B cell (primary cell): ENCODE measurements at regions not wholly inside any gene's neighbourhood (a gene's known extent, or its start where the extent isn't known, plus 50 kb on each side); places are given as distances from the start of the nearest gene placed in this dataset.

ENCODE experiments used
- ATAC-seq: fragments of 200-7000 bp; cut with Tn5 transposase; one replicate; pipeline ENCODE4 v1.10.0; 2021; ENCODE audit warnings: low read depth, mild to moderate bottlenecking, moderate number of reproducible peaks, moderate library complexity
- CTCF ChIA-PET: fragments of 350-600 bp; sonication (Branson Sonifier 250); formaldehyde crosslinking; loops from one replicate; lab custom pipeline; 2021; ENCODE audit warnings: antibody characterized with exemption, inconsistent platforms; lab: Charles Lee
- POLR2A ChIA-PET: fragments of 350-600 bp; sonication (Branson Sonifier 250); formaldehyde crosslinking; loops from one replicate; lab custom pipeline; 2021; ENCODE audit warnings: antibody characterized with exemption; lab: Charles Lee
- DNase-seq: peaks from one replicate; pipeline ENCODE4 v3.0.0; 2013
- H2AFZ ChIP-seq: 2 replicates; pipeline ENCODE4 v1.6.1; 2012; ENCODE audit warnings: mild to moderate bottlenecking, low read depth, low read length; ENCODE audit not compliant: insufficient read depth, poor library complexity, severe bottlenecking
- H3K27ac ChIP-seq, 2 donors: 1 replicate in 1 of 2; 2 replicates in 1 of 2; pipeline ENCODE4 v1.5.1; 2012 to 2013; ENCODE audit warnings: low read length in 2 of 2, mild to moderate bottlenecking in 2 of 2, moderate library complexity in 1 of 2
- H3K27me3 ChIP-seq, 4 experiments: fragments of 200-600 bp in 1 of 4; sonication (generic) in 1 of 4; replicated peaks in 1 of 4; 1 replicate in 2 of 4; 2 replicates in 2 of 4; pipeline versions ENCODE4 v1.6.1 to v1.7.0; 2013 to 2016; ENCODE audit warnings: low read length in 3 of 4, mild to moderate bottlenecking in 2 of 4, mixed read lengths in 1 of 4, moderate library complexity in 1 of 4; ENCODE audit not compliant: insufficient read depth in 4 of 4, control insufficient read depth in 3 of 4; ENCODE audit errors: control extremely low read depth in 1 of 4
- H3K36me3 ChIP-seq, 2 experiments: replicated peaks in 1 of 2; 1 replicate in 1 of 2; 2 replicates in 1 of 2; pipeline versions ENCODE4 v1.6.1 to v1.7.1; 2013; ENCODE audit warnings: low read length in 1 of 2; ENCODE audit not compliant: insufficient read depth in 2 of 2, control insufficient read depth in 1 of 2; ENCODE audit errors: control extremely low read depth in 1 of 2, extremely low read depth in 1 of 2
- H3K4me1 ChIP-seq, 2 donors: fragments of 200-600 bp in 1 of 2; sonication (generic) in 1 of 2; 1 replicate in 1 of 2; 2 replicates in 1 of 2; pipeline versions ENCODE4 v1.5.1 to v1.6.1; 2013 to 2017; ENCODE audit warnings: low read length in 2 of 2; ENCODE audit not compliant: control insufficient read depth in 2 of 2, insufficient read depth in 2 of 2
- H3K4me2 ChIP-seq: replicated peaks from 2 replicates; pipeline ENCODE3; 2012; ENCODE audit warnings: mild to moderate bottlenecking, low read depth, low read length; ENCODE audit not compliant: poor library complexity, severe bottlenecking
- H3K4me3 ChIP-seq, 5 experiments: fragments of 200-600 bp in 1 of 5; sonication (generic) in 1 of 5; 1 replicate in 3 of 5; 2 replicates in 2 of 5; pipeline versions ENCODE4 v1.5.1 to v1.7.0; 2011 to 2016; ENCODE audit warnings: low read length in 4 of 5, mild to moderate bottlenecking in 4 of 5, low read depth in 2 of 5, control low read depth in 1 of 5, moderate library complexity in 1 of 5; ENCODE audit not compliant: insufficient read depth in 1 of 5; ENCODE audit errors: control extremely low read depth in 1 of 5, extremely low read depth in 1 of 5
- H3K79me2 ChIP-seq: fragments of 200-600 bp; sonication (generic); one replicate; pipeline ENCODE4 v1.6.0; 2016; ENCODE audit warnings: low read length; ENCODE audit not compliant: control insufficient read depth, insufficient read depth
- H3K9ac ChIP-seq: fragments of 200-600 bp; sonication (generic); 2 replicates; pipeline ENCODE4 v1.6.1; 2017; ENCODE audit warnings: mild to moderate bottlenecking, low read length, moderate library complexity
- H3K9me3 ChIP-seq, 3 donors: one replicate each; pipeline versions ENCODE4 v1.6.1 to v1.7.1; 2013; ENCODE audit warnings: low read length in 2 of 3; ENCODE audit not compliant: control insufficient read depth in 2 of 3, insufficient read depth in 1 of 3; ENCODE audit errors: control extremely low read depth in 1 of 3
- H4K20me1 ChIP-seq: 2 replicates; pipeline ENCODE4 v1.6.0; 2012; ENCODE audit warnings: mild to moderate bottlenecking, low read length; ENCODE audit not compliant: insufficient read depth, control insufficient read depth, poor library complexity, severe bottlenecking
- H3K27ac Mint-ChIP-seq: one replicate; pipeline ENCODE4 v1.8.0; 2021; ENCODE audit warnings: mixed read lengths
- H3K27me3 Mint-ChIP-seq: one replicate; pipeline ENCODE4 v1.8.0; 2021; ENCODE audit warnings: mixed read lengths
- H3K4me1 Mint-ChIP-seq: one replicate; pipeline ENCODE4 v1.8.0; 2021; ENCODE audit warnings: mixed read lengths
- H3K4me3 Mint-ChIP-seq: one replicate; pipeline ENCODE4 v1.8.0; 2021; ENCODE audit warnings: mixed read lengths
- H3K9me3 Mint-ChIP-seq: one replicate; pipeline ENCODE4 v1.8.0; 2022; ENCODE audit warnings: mixed read lengths; ENCODE audit not compliant: insufficient read depth
- EZH2 ChIP-seq: IDR thresholded peaks from 2 replicates; pipeline ENCODE4 v1.6.1; 2012; ENCODE audit warnings: borderline replicate concordance, low read depth, mild to moderate bottlenecking, moderate library complexity, low read length; ENCODE audit not compliant: insufficient read depth, poor library complexity, severe bottlenecking
- WGBS: methylation state at CpG from one replicate; pipeline ENCODE4 v1.1.5; 2013; ENCODE audit warnings: missing lambda C conversion rate; ENCODE audit not compliant: insufficient coverage; 5-methylcytosine and 5-hydroxymethylcytosine counted together
- intact Hi-C: fragments of 100-400 bp; cut with micrococcal nuclease; formaldehyde crosslinking; loops from one replicate; pipeline ENCODE4 v1.10.0; 2022
- TF ChIP-seq, protein P1 (sequence below): fragments of 200-600 bp; IDR thresholded peaks from one replicate; pipeline ENCODE4 v1.8.0; 2022; ENCODE audit warnings: antibody characterized with exemption, mild to moderate bottlenecking

DNA sequence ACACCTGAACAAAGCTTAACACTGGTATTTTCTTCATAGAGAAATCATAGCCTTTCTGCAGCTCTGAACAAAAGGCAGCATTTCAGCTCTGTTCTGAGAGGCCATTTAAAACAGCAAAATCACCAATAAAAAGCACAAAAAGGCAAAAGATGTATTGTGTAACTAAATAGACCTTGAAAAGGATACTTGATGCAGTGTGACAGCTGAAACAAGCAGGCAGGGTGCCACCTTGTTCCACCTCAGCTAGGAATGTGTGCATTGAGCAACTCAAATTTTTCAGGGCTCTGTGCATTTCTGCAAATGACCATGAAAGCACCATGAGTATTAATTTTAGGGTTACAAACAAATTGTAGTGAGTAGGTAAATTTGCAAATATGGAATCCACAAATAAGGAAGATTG is 65.8 kb downstream of the RHOU start:
- intact Hi-C loops = no loop called here
- no peaks in the 10 kb centered on the region for H3K9me3 Mint-ChIP-seq
- no peak overlapping the region for H3K27ac ChIP-seq
- H3K27ac Mint-ChIP-seq = no peak overlapping the region
- no peak for ATAC-seq
- H3K79me2 ChIP-seq = no peaks in the 10 kb centered on the region
- H2AFZ ChIP-seq = no peak overlapping the region
- no peak overlapping the region for H3K4me3 ChIP-seq
- H3K4me1 ChIP-seq = no peaks in the 10 kb centered on the region
- ChIA-PET POLR2A (no interaction called here), CTCF (no interaction called here)
- H3K27me3 Mint-ChIP-seq = peaks cover 4% of the 10 kb centered on the region
- no peaks in the 10 kb centered on the region for H4K20me1 ChIP-seq
- no peaks in the 10 kb centered on the region for H3K36me3 ChIP-seq
- DNase-seq = no peak
- TF ChIP-seq, protein P1, sequence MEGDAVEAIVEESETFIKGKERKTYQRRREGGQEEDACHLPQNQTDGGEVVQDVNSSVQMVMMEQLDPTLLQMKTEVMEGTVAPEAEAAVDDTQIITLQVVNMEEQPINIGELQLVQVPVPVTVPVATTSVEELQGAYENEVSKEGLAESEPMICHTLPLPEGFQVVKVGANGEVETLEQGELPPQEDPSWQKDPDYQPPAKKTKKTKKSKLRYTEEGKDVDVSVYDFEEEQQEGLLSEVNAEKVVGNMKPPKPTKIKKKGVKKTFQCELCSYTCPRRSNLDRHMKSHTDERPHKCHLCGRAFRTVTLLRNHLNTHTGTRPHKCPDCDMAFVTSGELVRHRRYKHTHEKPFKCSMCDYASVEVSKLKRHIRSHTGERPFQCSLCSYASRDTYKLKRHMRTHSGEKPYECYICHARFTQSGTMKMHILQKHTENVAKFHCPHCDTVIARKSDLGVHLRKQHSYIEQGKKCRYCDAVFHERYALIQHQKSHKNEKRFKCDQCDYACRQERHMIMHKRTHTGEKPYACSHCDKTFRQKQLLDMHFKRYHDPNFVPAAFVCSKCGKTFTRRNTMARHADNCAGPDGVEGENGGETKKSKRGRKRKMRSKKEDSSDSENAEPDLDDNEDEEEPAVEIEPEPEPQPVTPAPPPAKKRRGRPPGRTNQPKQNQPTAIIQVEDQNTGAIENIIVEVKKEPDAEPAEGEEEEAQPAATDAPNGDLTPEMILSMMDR = no peak
- no peak for TF ChIP-seq EZH2
- no peaks in the 10 kb centered on the region for H3K27me3 ChIP-seq
- H3K4me1 Mint-ChIP-seq = no peaks in the 10 kb centered on the region
- no peak overlapping the region for H3K9ac ChIP-seq
- H3K4me2 ChIP-seq = no peak overlapping the region
- H3K9me3 ChIP-seq = peaks cover 0 to 3% (median 0%) of the 10 kb centered on the region in 3 donors
- no peak overlapping the region for H3K4me3 Mint-ChIP-seq

- intact Hi-C loops = no loop called here
- POLR2A ChIA-PET = no interaction called here
- H3K9ac ChIP-seq = no peak overlapping the region
- no peak overlapping the region for H3K27ac ChIP-seq
- ATAC-seq (no peak), DNase-seq (no peak)
- no peaks in the 10 kb centered on the region for H4K20me1 ChIP-seq
- Mint-ChIP-seq H3K9me3 (no peaks in the 10 kb centered on the region), H3K27me3 (peaks cover 4% of the 10 kb centered on the region), H3K27ac (no peak overlapping the region), H3K4me3 (no peak overlapping the region), H3K4me1 (no peaks in the 10 kb centered on the region)
- CTCF ChIA-PET = no interaction called here
- no peaks in the 10 kb centered on the region for H3K36me3 ChIP-seq
- H2AFZ ChIP-seq = no peak overlapping the region
- peaks cover 0 to 3% (median 0%) of the 10 kb centered on the region in 3 donors for H3K9me3 ChIP-seq
- no peak overlapping the region for H3K4me3 ChIP-seq
- no peak overlapping the region for H3K4me2 ChIP-seq
- H3K27me3 ChIP-seq = peaks cover 0 to 3% (median 0%) of the 10 kb centered on the region in 4 experiments
- no peaks in the 10 kb centered on the region for H3K4me1 ChIP-seq
- WGBS = 96% methylated on average over 9 of the region's 11 CpGs
- no peaks in the 10 kb centered on the region for H3K79me2 ChIP-seq
- TF ChIP-seq, protein P1 = no peak
- no peak for TF ChIP-seq EZH2
Measured at GRCh38 chr1:228802386-228803220, 67.3 kb downstream of the RHOU start.
